K562 (cell line): ENCODE measurements at regions not wholly inside any gene's neighbourhood (a gene's known extent, or its start where the extent isn't known, plus 50 kb on each side); places are given as distances from the start of the nearest gene placed in this dataset.

Experiments used
- ATAC-seq: fragments of 200-7000 bp; cut with Tn5 transposase; 3 replicates; pipeline ENCODE4 v1.9.1; 2020; ENCODE audit warnings: moderate library complexity
- BruUV-seq: library from RNA; stranded (reverse); fragments of 400-500 nt; replicated peaks from 2 replicates; lab custom pipeline; 2021; lab: Mats Ljungman, UMichigan
- CTCF ChIA-PET: fragments of 300-600 bp; formaldehyde crosslinking; extraction: SDS; loops from one replicate; lab custom pipeline; 2021; ENCODE audit warnings: low intra/inter-chr PET ratio; lab: Yijun Ruan, JAX
- POLR2A ChIA-PET: fragments of 300-600, 350-650 bp; sonication (Branson Sonifier 250); formaldehyde crosslinking; extraction: SDS; loops from one replicate; lab custom pipeline; 2021; ENCODE audit warnings: antibody characterized with exemption, inconsistent platforms; lab: Yijun Ruan, JAX
- DNase-seq, 4 experiments: peaks; one replicate each; pipeline versions ENCODE4 v3.0.0 to v3.0.0-alpha.2; 2011 to 2018; ENCODE audit warnings: low spot score in 3 of 4, mixed read lengths in 3 of 4; ENCODE audit errors: extremely low read depth in 1 of 4
- FAIRE-seq: peaks from 2 replicates; lab custom pipeline; 2011; peaks lifted over from hg19 to GRCh38; lab: Jason Lieb, UNC
- H2AFZ ChIP-seq: 2 replicates; pipeline ENCODE4 v1.6.0; 2011; ENCODE audit warnings: low read depth, low read length, control low read depth, inconsistent platforms
- H3K27ac ChIP-seq: fragments of 200-600 bp; 3 replicates; pipeline ENCODE4 v1.8.0; 2011; ENCODE audit warnings: low read depth, mild to moderate bottlenecking, control low read depth, inconsistent platforms, low read length, moderate library complexity, mixed read lengths; ENCODE audit errors: extremely low read depth
- H3K27me3 ChIP-seq, 2 experiments: fragments of 300-600 bp in 1 of 2; 2 replicates in 1 of 2; 3 replicates in 1 of 2; pipeline versions ENCODE4 v1.6.0 to v1.8.0; 2011; ENCODE audit warnings: inconsistent platforms in 2 of 2, low read length in 2 of 2, mild to moderate bottlenecking in 1 of 2, mixed read lengths in 1 of 2, moderate library complexity in 1 of 2; ENCODE audit not compliant: control insufficient read depth in 2 of 2, insufficient read depth in 2 of 2
- H3K36me3 ChIP-seq: fragments of 300-600 bp; 3 replicates; pipeline ENCODE4 v1.8.0; 2011; ENCODE audit warnings: mild to moderate bottlenecking, low read length, inconsistent platforms; ENCODE audit not compliant: control insufficient read depth, insufficient read depth
- H3K4me1 ChIP-seq, 2 experiments: fragments of 200-600 bp in 1 of 2; replicated peaks in 1 of 2; 2 replicates in 1 of 2; 3 replicates in 1 of 2; pipeline versions ENCODE4 v1.5.1 to v1.8.0; 2011; ENCODE audit warnings: inconsistent platforms in 2 of 2, low read length in 2 of 2, mild to moderate bottlenecking in 1 of 2, mixed read lengths in 1 of 2, moderate library complexity in 1 of 2; ENCODE audit not compliant: control insufficient read depth in 2 of 2, insufficient read depth in 2 of 2
- H3K4me2 ChIP-seq: 2 replicates; pipeline ENCODE4 v1.6.1; 2011; ENCODE audit warnings: low read length, control low read depth, inconsistent platforms, mixed read lengths; ENCODE audit not compliant: insufficient read depth
- H3K4me3 ChIP-seq: fragments of 200-600 bp; sonication (generic), shearing (Covaris generic); 2 replicates; pipeline ENCODE4 v1.5.1; 2016; ENCODE audit warnings: control low read depth, inconsistent platforms
- H3K79me2 ChIP-seq: fragments of 200-600 bp; 3 replicates; pipeline ENCODE4 v1.8.0; 2011; ENCODE audit warnings: low read length, inconsistent platforms; ENCODE audit not compliant: control insufficient read depth, insufficient read depth
- H3K9ac ChIP-seq, 2 experiments: 2 replicates each; pipeline versions ENCODE4 v1.6.0 to v1.6.1; 2011; ENCODE audit warnings: low read depth in 2 of 2, low read length in 2 of 2, control low read depth in 1 of 2, inconsistent platforms in 1 of 2, mild to moderate bottlenecking in 1 of 2, mixed read lengths in 1 of 2; ENCODE audit not compliant: insufficient read depth in 1 of 2
- H3K9me1 ChIP-seq: one replicate; pipeline ENCODE4 v1.6.0; 2011; ENCODE audit warnings: inconsistent platforms, mild to moderate bottlenecking, low read length, moderate library complexity; ENCODE audit not compliant: control insufficient read depth, insufficient read depth
- H3K9me3 ChIP-seq: replicated peaks from 2 replicates; pipeline ENCODE4 v1.5.1; 2011; ENCODE audit warnings: low read depth, low read length, inconsistent platforms; ENCODE audit not compliant: control insufficient read depth, insufficient read depth
- H4K20me1 ChIP-seq: replicated peaks from 2 replicates; pipeline ENCODE4 v1.6.1; 2011; ENCODE audit warnings: low read length, inconsistent platforms, mixed read lengths; ENCODE audit not compliant: control insufficient read depth, insufficient read depth
- CBX8 ChIP-seq: fragments of 200-600 bp; sonication (generic); IDR thresholded peaks from 2 replicates; pipeline ENCODE4 v1.6.1; 2012; ENCODE audit warnings: borderline replicate concordance, mixed run types, low read depth, mild to moderate bottlenecking, moderate library complexity, mixed read lengths, low read length, control low read depth, inconsistent platforms; ENCODE audit not compliant: poor library complexity, severe bottlenecking; ENCODE audit errors: extremely low read depth
- KHSRP ChIP-seq: fragments of 450-650 bp; IDR thresholded peaks from 2 replicates; pipeline ENCODE4 v1.6.1; 2017
- PURB ChIP-seq: sonication (generic); formaldehyde crosslinking; IDR thresholded peaks from 2 replicates; pipeline ENCODE4 v1.9.0; 2021; ENCODE audit warnings: low read depth, mild to moderate bottlenecking, missing genetic modification reagents
- SMAD4 ChIP-seq: fragments of 250-450 bp; sonication (Bioruptor Pico); conservative IDR thresholded peaks from 2 replicates; pipeline ENCODE4 v1.8.0; 2021; ENCODE audit warnings: inconsistent platforms, mild to moderate bottlenecking, moderate library complexity
- WHSC1 ChIP-seq: IDR thresholded peaks from one replicate; pipeline ENCODE4 v1.6.1; 2012; ENCODE audit warnings: low read length, control low read depth, inconsistent platforms
- ZNF263 ChIP-seq: sonication (generic); formaldehyde crosslinking; IDR thresholded peaks from 2 replicates; pipeline ENCODE4 v1.8.0; 2022; ENCODE audit warnings: mild to moderate bottlenecking, missing genetic modification reagents, borderline replicate concordance
- ZNF511 ChIP-seq: sonication (generic); formaldehyde crosslinking; IDR thresholded peaks from 2 replicates; pipeline ENCODE4 v1.8.0; 2022; ENCODE audit warnings: mild to moderate bottlenecking, missing genetic modification reagents
- ZNF707 ChIP-seq: fragments of 250-450 bp; sonication (Bioruptor Pico); conservative IDR thresholded peaks from 2 replicates; pipeline ENCODE4 v1.8.0; 2022; ENCODE audit warnings: inconsistent platforms, mild to moderate bottlenecking, moderate library complexity
- WGBS: fragments of 100-300 bp; shearing (Covaris generic); methylation state at CpG from one replicate; pipeline ENCODE4 v1.1.6; 2016; ENCODE audit warnings: low coverage, mixed read lengths; ENCODE audit not compliant: insufficient coverage; ENCODE audit errors: missing lambda C conversion rate; 5-methylcytosine and 5-hydroxymethylcytosine counted together
- in situ Hi-C: fragments of 300-500 bp; cut with MboI; formaldehyde crosslinking; loops from 4 replicates; pipeline ENCODE4 v1.15.0; 2018; ENCODE audit warnings: inconsistent platforms, mixed read lengths
- intact Hi-C: fragments of 100-400 bp; cut with micrococcal nuclease; formaldehyde crosslinking; loops from 2 replicates; pipeline ENCODE4 v1.14.2; 2022

GRCh38 chr1:25107643-25108010 is 124.7 kb downstream of the SYF2 start:
- Histone ChIP-seq H4K20me1 (no peaks in the 10 kb centered on the region), H3K36me3 (no peaks in the 10 kb centered on the region), H3K79me2 (no peaks in the 10 kb centered on the region), H3K4me1 (peaks cover 0 to 5% of the 10 kb centered on the region in 2 experiments; a peak in 1 of 5 replicates), H3K9me3 (peaks cover 7% of the 10 kb centered on the region), H3K4me2 (no peak overlapping the region), H3K4me3 (no peak overlapping the region), H3K9ac (no peak overlapping the region), H2AFZ (no peak overlapping the region), H3K27ac (no peak overlapping the region), H3K27me3 (peaks cover 8 to 39% of the 10 kb centered on the region in 2 experiments; a peak in 4 of 5 replicates), H3K9me1 (no peaks in the 10 kb centered on the region)
- 5% methylated on average over 9 of the region's 9 CpGs for WGBS
- no peak for TF ChIP-seq KHSRP
- no peak for TF ChIP-seq ZNF707 (CRISPR knock-in tag)
- TF ChIP-seq CBX8, result no peak
- TF ChIP-seq WHSC1, result no peak
- no peak for TF ChIP-seq ZNF263 (CRISPR knock-in tag)
- no peak for TF ChIP-seq SMAD4 (CRISPR knock-in tag)
- TF ChIP-seq PURB (CRISPR knock-in tag), result no peak
- TF ChIP-seq ZNF511 (CRISPR knock-in tag), result no peak
- POLR2A ChIA-PET, result interaction anchor here (0.5 to 1.4 kb wide), 3 partner anchors 9 to 12 kb away, joined by 3 to 4 read pairs (median 4); no protein-coding TSS in a partner anchor
- in situ Hi-C loops (no loop called here), intact Hi-C loops (no loop called here)
- ATAC-seq, result no peak
- CTCF ChIA-PET, result no interaction called here
- no peak for FAIRE-seq
- DNase-seq, result no peak
- no TSS peak for BruUV-seq
